Breast epithelium (tissue), 4 donors: ENCODE measurements at regions not wholly inside any gene's neighbourhood (a gene's known extent, or its start where the extent isn't known, plus 50 kb on each side); places are given as distances from the start of the nearest gene placed in this dataset.

Experiments
- DNase-seq, 2 donors: peaks; one replicate each; pipeline ENCODE4 v3.0.0-alpha.2; 2019; ENCODE audit warnings: low spot score in 2 of 2
- H3K27ac ChIP-seq, 2 donors: fragments of 200-600 bp; sonication (generic) in 1 of 2; one replicate each; pipeline ENCODE4 v1.5.1; 2016 to 2019; ENCODE audit warnings: mild to moderate bottlenecking in 1 of 2
- H3K27me3 ChIP-seq, 2 donors: fragments of 200-600 bp; sonication (generic) in 1 of 2; one replicate each; pipeline versions ENCODE4 v1.5.1 to v1.6.0; 2017 to 2019; ENCODE audit warnings: control low read depth in 1 of 2, mild to moderate bottlenecking in 1 of 2
- H3K36me3 ChIP-seq: fragments of 200-600 bp; one replicate; pipeline ENCODE4 v1.5.1; 2019
- H3K4me1 ChIP-seq, 2 donors: fragments of 200-600 bp; sonication (generic); one replicate each; pipeline ENCODE4 v1.5.1; 2016 to 2019; ENCODE audit warnings: control low read depth in 1 of 2
- H3K4me3 ChIP-seq, 3 donors: fragments of 200-600 bp; sonication (generic); 1 replicate in 2 of 3; 2 replicates in 1 of 3; pipeline ENCODE4 v1.5.1; 2016 to 2019; ENCODE audit warnings: mild to moderate bottlenecking in 3 of 3, moderate library complexity in 2 of 3
- H3K9me3 ChIP-seq, 2 donors: fragments of 200-600 bp; sonication (generic) in 1 of 2; one replicate each; pipeline ENCODE4 v1.5.1; 2016 to 2019; ENCODE audit warnings: control low read depth in 1 of 2
- CTCF ChIP-seq, 3 donors: fragments of 450-650 bp; IDR thresholded peaks; one replicate each; pipeline ENCODE4 v1.5.1; 2016 to 2017; ENCODE audit warnings: antibody characterized with exemption in 3 of 3, mild to moderate bottlenecking in 3 of 3, moderate library complexity in 3 of 3
- POLR2A ChIP-seq: fragments of 450-650 bp; IDR thresholded peaks from one replicate; pipeline ENCODE4 v1.6.1; 2016; ENCODE audit warnings: antibody characterized with exemption, mild to moderate bottlenecking, moderate library complexity
- POLR2AphosphoS5 ChIP-seq, 3 donors: sonication (generic); formaldehyde crosslinking; IDR thresholded peaks; one replicate each; pipeline ENCODE4 v1.6.1; 2017; ENCODE audit warnings: antibody characterized with exemption in 3 of 3
- intact Hi-C: fragments of 100-400 bp; cut with DNase I; formaldehyde crosslinking; loops from one replicate; pipeline ENCODE4 v1.15.1; 2023; ENCODE audit warnings: low total_unique reads

- Histone ChIP-seq H3K27me3 (no peaks in the 10 kb centered on the region), H3K9me3 (peaks cover 0 to 7% of the 10 kb centered on the region in 2 donors), H3K4me3 (no peak overlapping the region), H3K36me3 (no peaks in the 10 kb centered on the region), H3K27ac (no peak overlapping the region), H3K4me1 (no peaks in the 10 kb centered on the region)
- no peak for DNase-seq
- intact Hi-C loops: no loop called here
- TF ChIP-seq CTCF (IDR thresholded peaks at IDR 0.05) (no peak), POLR2AphosphoS5 (IDR thresholded peaks at IDR 0.05) (no peak), POLR2A (no peak)
Measured at GRCh38 chr9:92180002-92180400, 64.8 kb upstream of the SPTLC1 start.

- no peaks in the 10 kb centered on the region for H3K36me3 ChIP-seq
- H3K27me3 ChIP-seq: no peaks in the 10 kb centered on the region
- DNase-seq: no peak
- TF ChIP-seq CTCF (IDR thresholded peaks at IDR 0.05) (no peak), POLR2A (no peak), POLR2AphosphoS5 (IDR thresholded peaks at IDR 0.05) (no peak)
- peaks cover 0 to 7% of the 10 kb centered on the region in 2 donors for H3K9me3 ChIP-seq
- intact Hi-C loops: no loop called here
- H3K27ac ChIP-seq: no peak overlapping the region
- no peak overlapping the region for H3K4me3 ChIP-seq
- no peaks in the 10 kb centered on the region for H3K4me1 ChIP-seq
Measured at GRCh38 chr9:92179286-92180001, 64.2 kb upstream of the SPTLC1 start.

DNA sequence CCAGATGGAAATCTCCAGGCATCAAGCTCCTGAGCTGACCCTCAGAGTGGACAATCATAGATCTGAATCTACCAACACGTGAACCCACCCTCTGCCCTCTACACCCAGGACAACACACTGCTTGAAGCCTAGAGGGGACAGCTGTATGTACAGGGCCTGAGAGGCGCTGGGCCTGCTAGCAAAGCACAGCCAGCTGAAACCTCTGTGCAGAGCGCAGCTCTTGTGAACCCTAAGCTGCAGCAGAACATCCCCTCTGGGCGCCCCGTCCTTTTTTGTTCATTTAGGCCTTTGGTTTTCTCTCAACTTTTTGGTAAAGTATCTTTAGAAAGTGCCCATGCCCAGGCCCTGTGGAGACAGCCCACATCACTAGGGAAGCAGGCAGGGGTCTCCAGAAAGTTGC is 62.4 kb upstream of the SPTLC1 start:
- no peak overlapping the region for H3K27ac ChIP-seq
- intact Hi-C loops: no loop called here
- TF ChIP-seq POLR2A (no peak), CTCF (IDR thresholded peaks at IDR 0.05) (no peak), POLR2AphosphoS5 (IDR thresholded peaks at IDR 0.05) (no peak)
- H3K36me3 ChIP-seq: no peaks in the 10 kb centered on the region
- no peaks in the 10 kb centered on the region for H3K4me1 ChIP-seq
- no peak overlapping the region for H3K4me3 ChIP-seq
- no peak for DNase-seq
- no peaks in the 10 kb centered on the region for H3K27me3 ChIP-seq
- peaks cover 6 to 12% of the 10 kb centered on the region in 2 donors for H3K9me3 ChIP-seq

DNA sequence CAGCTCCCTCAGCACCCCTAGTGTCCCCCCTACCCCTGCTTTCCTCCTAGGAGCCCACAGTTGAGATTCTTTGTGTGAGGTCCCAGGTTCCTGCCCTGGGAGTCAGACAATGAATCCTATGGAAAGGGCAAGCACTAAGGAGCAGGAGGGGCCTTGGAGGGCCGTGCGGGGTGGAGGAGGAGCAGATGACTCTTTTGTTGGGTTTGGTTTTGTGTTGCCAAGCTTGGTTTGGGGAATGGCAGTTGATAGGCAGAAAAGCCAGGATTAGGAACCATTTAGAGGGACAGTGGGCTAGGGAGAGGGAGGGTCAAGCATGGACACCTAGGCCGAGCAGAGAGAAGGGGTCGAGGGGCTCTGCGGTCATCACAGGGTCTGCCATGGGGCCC is 61.6 kb upstream of the SPTLC1 start:
- H3K9me3 ChIP-seq: peaks cover 6 to 11% of the 10 kb centered on the region in 2 donors
- intact Hi-C loops: no loop called here
- H3K4me3 ChIP-seq: no peak overlapping the region
- no peaks in the 10 kb centered on the region for H3K27me3 ChIP-seq
- no peak for DNase-seq
- H3K27ac ChIP-seq: no peak overlapping the region
- no peaks in the 10 kb centered on the region for H3K4me1 ChIP-seq
- H3K36me3 ChIP-seq: no peaks in the 10 kb centered on the region
- TF ChIP-seq POLR2A (no peak), POLR2AphosphoS5 (IDR thresholded peaks at IDR 0.05) (no peak), CTCF (IDR thresholded peaks at IDR 0.05) (no peak)

GRCh38 chr9:92176068-92176799 is 61.0 kb upstream of the SPTLC1 start:
- H3K4me3 ChIP-seq: no peak overlapping the region
- no peak for DNase-seq
- no peak overlapping the region for H3K27ac ChIP-seq
- TF ChIP-seq CTCF (IDR thresholded peaks at IDR 0.05) (no peak), POLR2AphosphoS5 (IDR thresholded peaks at IDR 0.05) (no peak)
- peaks cover 6% of the 10 kb centered on the region in 2 donors for H3K9me3 ChIP-seq
- no peaks in the 10 kb centered on the region for H3K27me3 ChIP-seq
- H3K4me1 ChIP-seq: no peaks in the 10 kb centered on the region
- H3K36me3 ChIP-seq: no peaks in the 10 kb centered on the region
- intact Hi-C loops: no loop called here
